KMS-11 (cell line): ENCODE measurements at regions not wholly inside any gene's neighbourhood (a gene's known extent, or its start where the extent isn't known, plus 50 kb on each side); places are given as distances from the start of the nearest gene placed in this dataset.

Experiments
- H2AFZ ChIP-seq: fragments of 200-600 bp; sonication (generic); 2 replicates; pipeline ENCODE4 v1.6.1; 2016; ENCODE audit warnings: antibody characterized with exemption, mixed run types, low read depth
- H3K27ac ChIP-seq: fragments of 200-600 bp; sonication (generic); 2 replicates; pipeline ENCODE4 v1.6.1; 2016; ENCODE audit warnings: mild to moderate bottlenecking, mixed run types
- H3K27me3 ChIP-seq: fragments of 200-600 bp; sonication (generic); 2 replicates; pipeline ENCODE4 v1.6.1; 2017; ENCODE audit warnings: mild to moderate bottlenecking, low read depth, mixed run types, moderate library complexity; ENCODE audit not compliant: insufficient read depth
- H3K36me3 ChIP-seq: fragments of 200-600 bp; sonication (generic); 2 replicates; pipeline ENCODE4 v1.6.1; 2017; ENCODE audit warnings: mild to moderate bottlenecking, mixed run types; ENCODE audit not compliant: insufficient read depth
- H3K4me1 ChIP-seq: fragments of 200-600 bp; sonication (generic); 2 replicates; pipeline ENCODE4 v1.6.1; 2016; ENCODE audit warnings: mild to moderate bottlenecking, low read depth, mixed run types; ENCODE audit not compliant: poor library complexity, severe bottlenecking
- H3K4me2 ChIP-seq: fragments of 200-600 bp; sonication (generic); 2 replicates; pipeline ENCODE4 v1.7.0; 2016; ENCODE audit warnings: mild to moderate bottlenecking, mixed run types
- H3K4me3 ChIP-seq: fragments of 200-600 bp; sonication (generic); IDR thresholded peaks from 2 replicates; pipeline ENCODE4 v1.6.1; 2017; ENCODE audit warnings: low read depth, low read length, mixed read lengths; ENCODE audit not compliant: insufficient read depth
- H3K79me2 ChIP-seq: fragments of 200-600 bp; sonication (generic); 2 replicates; pipeline ENCODE4 v1.6.1; 2016; ENCODE audit warnings: low read depth, mixed run types; ENCODE audit not compliant: insufficient read depth
- H3K9ac ChIP-seq: fragments of 200-600 bp; sonication (generic); 2 replicates; pipeline ENCODE4 v1.6.1; 2016; ENCODE audit warnings: mild to moderate bottlenecking, mixed run types
- H4K20me1 ChIP-seq: fragments of 200-600 bp; sonication (generic); 2 replicates; pipeline ENCODE4 v1.6.1; 2016; ENCODE audit warnings: mild to moderate bottlenecking, mixed run types; ENCODE audit not compliant: insufficient read depth
- CTCF ChIP-seq: fragments of 200-600 bp; sonication (generic); conservative IDR thresholded peaks from 2 replicates; pipeline ENCODE4 v1.6.1; 2017; ENCODE audit warnings: low read depth, mild to moderate bottlenecking, antibody characterized with exemption, low read length, moderate library complexity, mixed read lengths

- no peak for TF ChIP-seq CTCF
- peak overlapping the region; percentile 88; the same call in 1 of the 2 replicates for H3K4me2 ChIP-seq
- H3K9ac ChIP-seq: no peak overlapping the region
- no peaks in the 10 kb centered on the region for H3K79me2 ChIP-seq
- no peak overlapping the region for H3K4me3 ChIP-seq
- H3K36me3 ChIP-seq: no peaks in the 10 kb centered on the region
- H3K4me1 ChIP-seq: peaks cover 42% of the 10 kb centered on the region
- H3K27me3 ChIP-seq: no peaks in the 10 kb centered on the region
- no peak overlapping the region for H2AFZ ChIP-seq
- H3K27ac ChIP-seq: no peak overlapping the region
- no peaks in the 10 kb centered on the region for H4K20me1 ChIP-seq
Observed at GRCh38 chr7:20063644-20064043, 153.5 kb downstream of the MACC1 start.

- Histone ChIP-seq H3K4me1 (peaks cover 42% of the 10 kb centered on the region), H3K4me3 (no peak overlapping the region), H3K9ac (no peak overlapping the region), H2AFZ (no peak overlapping the region), H3K27me3 (no peaks in the 10 kb centered on the region), H3K79me2 (no peaks in the 10 kb centered on the region), H3K36me3 (no peaks in the 10 kb centered on the region), H3K4me2 (no peak overlapping the region), H4K20me1 (no peaks in the 10 kb centered on the region), H3K27ac (no peak overlapping the region)
- no peak for TF ChIP-seq CTCF
Observed at GRCh38 chr7:20062932-20063331, 154.3 kb downstream of the MACC1 start.

- Histone ChIP-seq H2AFZ (no peak overlapping the region), H4K20me1 (no peaks in the 10 kb centered on the region), H3K27me3 (no peaks in the 10 kb centered on the region), H3K4me2 (no peak overlapping the region), H3K4me1 (no peaks in the 10 kb centered on the region), H3K27ac (no peak overlapping the region), H3K36me3 (no peaks in the 10 kb centered on the region), H3K4me3 (no peak overlapping the region), H3K9ac (no peak overlapping the region), H3K79me2 (no peaks in the 10 kb centered on the region)
- no peak for TF ChIP-seq CTCF
Observed at GRCh38 chr7:20053334-20054104, 163.7 kb downstream of the MACC1 start.

GRCh38 chr7:20050241-20050966 is 166.8 kb downstream of the MACC1 start:
- Histone ChIP-seq H3K9ac (no peak overlapping the region), H2AFZ (no peak overlapping the region), H3K36me3 (no peaks in the 10 kb centered on the region), H3K4me1 (no peaks in the 10 kb centered on the region), H3K27me3 (no peaks in the 10 kb centered on the region), H3K27ac (no peak overlapping the region), H3K4me2 (no peak overlapping the region), H4K20me1 (no peaks in the 10 kb centered on the region), H3K4me3 (no peak overlapping the region), H3K79me2 (no peaks in the 10 kb centered on the region)
- TF ChIP-seq CTCF: no peak
